Neural crest cell (in vitro differentiated cells): ENCODE measurements at regions not wholly inside any gene's neighbourhood (a gene's known extent, or its start where the extent isn't known, plus 50 kb on each side); places are given as distances from the start of the nearest gene placed in this dataset.

Source experiments
- DNase-seq: peaks from one replicate; pipeline ENCODE4 v3.0.0; 2021; ENCODE audit warnings: low read depth, mixed read lengths, low spot score
- H3K27ac Mint-ChIP-seq: one replicate; pipeline ENCODE4 v1.8.0; 2021; ENCODE audit warnings: mild to moderate bottlenecking, mixed read lengths; ENCODE audit not compliant: unreplicated experiment
- H3K27me3 Mint-ChIP-seq: 2 replicates; pipeline ENCODE4 v1.8.0; 2021; ENCODE audit warnings: low read depth, mild to moderate bottlenecking, mixed read lengths
- H3K36me3 Mint-ChIP-seq: 2 replicates; pipeline ENCODE4 v1.8.0; 2021; ENCODE audit warnings: low read depth, mild to moderate bottlenecking, mixed read lengths
- H3K4me1 Mint-ChIP-seq: 2 replicates; pipeline ENCODE4 v1.8.0; 2021; ENCODE audit warnings: mixed read lengths
- H3K4me3 Mint-ChIP-seq: one replicate; pipeline ENCODE4 v1.8.0; 2021; ENCODE audit warnings: mild to moderate bottlenecking, mixed read lengths
- H3K9me3 Mint-ChIP-seq: 2 replicates; pipeline ENCODE4 v1.8.0; 2021; ENCODE audit warnings: mixed read lengths
- TF ChIP-seq, protein P1 (sequence below): fragments of 200-600 bp; sonication (generic); conservative IDR thresholded peaks from 2 replicates; pipeline ENCODE4 v1.5.0; 2021; ENCODE audit warnings: antibody characterized with exemption, mild to moderate bottlenecking

- H3K36me3 Mint-ChIP-seq = no peaks in the 10 kb centered on the region
- H3K27me3 Mint-ChIP-seq = no peaks in the 10 kb centered on the region
- no peaks in the 10 kb centered on the region for H3K4me1 Mint-ChIP-seq
- TF ChIP-seq, protein P1, sequence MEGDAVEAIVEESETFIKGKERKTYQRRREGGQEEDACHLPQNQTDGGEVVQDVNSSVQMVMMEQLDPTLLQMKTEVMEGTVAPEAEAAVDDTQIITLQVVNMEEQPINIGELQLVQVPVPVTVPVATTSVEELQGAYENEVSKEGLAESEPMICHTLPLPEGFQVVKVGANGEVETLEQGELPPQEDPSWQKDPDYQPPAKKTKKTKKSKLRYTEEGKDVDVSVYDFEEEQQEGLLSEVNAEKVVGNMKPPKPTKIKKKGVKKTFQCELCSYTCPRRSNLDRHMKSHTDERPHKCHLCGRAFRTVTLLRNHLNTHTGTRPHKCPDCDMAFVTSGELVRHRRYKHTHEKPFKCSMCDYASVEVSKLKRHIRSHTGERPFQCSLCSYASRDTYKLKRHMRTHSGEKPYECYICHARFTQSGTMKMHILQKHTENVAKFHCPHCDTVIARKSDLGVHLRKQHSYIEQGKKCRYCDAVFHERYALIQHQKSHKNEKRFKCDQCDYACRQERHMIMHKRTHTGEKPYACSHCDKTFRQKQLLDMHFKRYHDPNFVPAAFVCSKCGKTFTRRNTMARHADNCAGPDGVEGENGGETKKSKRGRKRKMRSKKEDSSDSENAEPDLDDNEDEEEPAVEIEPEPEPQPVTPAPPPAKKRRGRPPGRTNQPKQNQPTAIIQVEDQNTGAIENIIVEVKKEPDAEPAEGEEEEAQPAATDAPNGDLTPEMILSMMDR = no peak
- H3K27ac Mint-ChIP-seq = no peak overlapping the region
- no peak overlapping the region for H3K4me3 Mint-ChIP-seq
- DNase-seq = no peak
- peaks cover 2% of the 10 kb centered on the region for H3K9me3 Mint-ChIP-seq
Measured at GRCh38 chr18:2030647-2031046, 540.7 kb downstream of the METTL4 start.

- no peak overlapping the region for H3K4me3 Mint-ChIP-seq
- TF ChIP-seq, protein P1 = no peak
- no peak overlapping the region for H3K27ac Mint-ChIP-seq
- H3K4me1 Mint-ChIP-seq = no peaks in the 10 kb centered on the region
- H3K9me3 Mint-ChIP-seq = peaks cover 2% of the 10 kb centered on the region
- no peaks in the 10 kb centered on the region for H3K36me3 Mint-ChIP-seq
- DNase-seq = no peak
- no peaks in the 10 kb centered on the region for H3K27me3 Mint-ChIP-seq
Measured at GRCh38 chr18:2032036-2032435, 539.3 kb downstream of the METTL4 start.

GRCh38 chr18:2035056-2035455, 536.2 kb downstream of the METTL4 start:
- DNase-seq = no peak
- Mint-ChIP-seq H3K4me3 (no peak overlapping the region), H3K9me3 (peaks cover 2% of the 10 kb centered on the region), H3K36me3 (no peaks in the 10 kb centered on the region), H3K4me1 (no peaks in the 10 kb centered on the region), H3K27ac (no peak overlapping the region), H3K27me3 (no peaks in the 10 kb centered on the region)
- TF ChIP-seq, protein P1 = no peak

- TF ChIP-seq, protein P1 = no peak
- Mint-ChIP-seq H3K27me3 (no peaks in the 10 kb centered on the region), H3K4me1 (no peaks in the 10 kb centered on the region), H3K27ac (no peak overlapping the region), H3K9me3 (peaks cover 2% of the 10 kb centered on the region), H3K4me3 (no peak overlapping the region), H3K36me3 (no peaks in the 10 kb centered on the region)
- no peak for DNase-seq
Measured at GRCh38 chr18:2036086-2036485, 535.2 kb downstream of the METTL4 start.

DNA sequence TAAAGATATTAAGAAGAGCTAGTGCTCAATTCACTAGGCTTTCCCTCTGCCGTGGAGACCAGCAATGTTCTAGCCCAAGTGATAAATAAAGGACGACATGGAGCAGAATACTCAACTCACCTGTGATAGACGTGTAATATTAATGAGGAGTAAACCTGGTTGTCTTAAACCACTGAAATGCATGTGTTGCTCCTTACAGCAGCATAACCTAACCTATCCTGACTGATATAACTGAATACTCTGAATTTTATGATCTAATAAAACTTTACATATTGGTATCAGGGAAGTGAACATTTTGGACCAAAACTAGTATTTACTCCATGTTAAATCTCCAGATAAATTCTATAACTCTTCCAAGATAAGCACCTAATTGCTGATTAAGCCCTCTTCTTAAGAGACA, 531.0 kb downstream of the METTL4 start:
- Mint-ChIP-seq H3K4me1 (no peaks in the 10 kb centered on the region), H3K9me3 (no peaks in the 10 kb centered on the region), H3K27me3 (no peaks in the 10 kb centered on the region), H3K27ac (no peak overlapping the region), H3K4me3 (no peak overlapping the region), H3K36me3 (no peaks in the 10 kb centered on the region)
- DNase-seq = no peak
- TF ChIP-seq, protein P1 = no peak

DNA sequence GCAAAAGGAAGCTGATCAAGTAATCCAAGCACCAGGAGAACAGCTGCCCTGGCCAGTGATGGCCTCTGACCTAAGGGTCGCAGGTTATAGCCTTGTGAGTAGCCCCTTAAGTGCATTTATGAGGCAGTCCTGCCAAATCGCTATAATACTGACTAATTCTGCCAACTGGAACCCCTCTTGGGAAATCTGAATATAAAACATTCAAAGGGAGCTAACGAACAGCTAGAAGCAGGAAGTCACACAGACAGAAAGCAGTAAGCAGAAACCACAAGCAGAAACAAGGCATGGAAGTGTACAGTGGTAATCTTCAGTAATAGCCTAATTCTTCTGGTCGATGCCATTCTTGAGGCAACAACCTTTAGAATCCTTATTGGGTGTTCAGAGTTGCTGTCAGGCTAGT, 521.3 kb downstream of the METTL4 start:
- no peak for DNase-seq
- Mint-ChIP-seq H3K36me3 (no peaks in the 10 kb centered on the region), H3K4me1 (no peaks in the 10 kb centered on the region), H3K27me3 (no peaks in the 10 kb centered on the region), H3K27ac (no peak overlapping the region), H3K9me3 (no peaks in the 10 kb centered on the region), H3K4me3 (no peak overlapping the region)
- TF ChIP-seq, protein P1 = no peak
